SK-N-SH treated with all-trans-retinoic acid at 6 μM for 48 hours (cell line): ENCODE measurements at regions not wholly inside any gene's neighbourhood (a gene's known extent, or its start where the extent isn't known, plus 50 kb on each side); places are given as distances from the start of the nearest gene placed in this dataset.

Experiments
- ATAC-seq: fragments of 200-7000 bp; cut with Tn5 transposase; 3 replicates; pipeline ENCODE4 v1.9.1; 2020; ENCODE audit warnings: mild to moderate bottlenecking, moderate library complexity
- ARNTL ChIP-seq: fragments of 450-650 bp; formaldehyde crosslinking; IDR thresholded peaks from 2 replicates; pipeline ENCODE4 v1.5.0; 2020; ENCODE audit warnings: low read depth, mild to moderate bottlenecking, moderate library complexity, borderline replicate concordance
- CREB5 ChIP-seq: fragments of 250-450 bp; sonication (Bioruptor Pico); IDR thresholded peaks from 2 replicates; pipeline ENCODE4 v1.5.1; 2020; ENCODE audit warnings: low read depth, mild to moderate bottlenecking, moderate library complexity
- CSDC2 ChIP-seq: fragments of 250-450 bp; sonication (Bioruptor Pico); IDR thresholded peaks from 2 replicates; pipeline ENCODE4 v1.5.0; 2020; ENCODE audit warnings: mild to moderate bottlenecking, moderate library complexity
- CSRNP3 ChIP-seq: fragments of 250-450 bp; sonication (Bioruptor Pico); IDR thresholded peaks from 2 replicates; pipeline ENCODE4 v1.5.1; 2021; ENCODE audit warnings: mild to moderate bottlenecking, moderate library complexity
- GLIS3 ChIP-seq: fragments of 250-450 bp; sonication (Bioruptor Pico); IDR thresholded peaks from 2 replicates; pipeline ENCODE4 v1.5.0; 2020; ENCODE audit warnings: mild to moderate bottlenecking, moderate library complexity
- ISL1 ChIP-seq: fragments of 250-450 bp; sonication (Bioruptor Pico); IDR thresholded peaks from 2 replicates; pipeline ENCODE4 v2.1.2; 2022; ENCODE audit warnings: mild to moderate bottlenecking, moderate library complexity
- PATZ1 ChIP-seq: fragments of 250-450 bp; sonication (Bioruptor Pico); IDR thresholded peaks from 2 replicates; pipeline ENCODE4 v1.8.0; 2020; ENCODE audit warnings: mild to moderate bottlenecking, moderate library complexity, borderline replicate concordance
- POU6F1 ChIP-seq: fragments of 250-450 bp; sonication (Bioruptor Pico); IDR thresholded peaks from 2 replicates; pipeline ENCODE4 v1.8.0; 2021; ENCODE audit warnings: low read depth, mild to moderate bottlenecking, moderate library complexity, borderline replicate concordance
- PPARA ChIP-seq: fragments of 250-450 bp; sonication (Bioruptor Pico); IDR thresholded peaks from 2 replicates; pipeline ENCODE4 v1.5.0; 2020; ENCODE audit warnings: mild to moderate bottlenecking, borderline replicate concordance
- RARB ChIP-seq: fragments of 250-450 bp; sonication (Bioruptor Pico); IDR thresholded peaks from 2 replicates; pipeline ENCODE4 v1.8.0; 2021; ENCODE audit warnings: mild to moderate bottlenecking, moderate library complexity
- SNAI2 ChIP-seq: fragments of 250-450 bp; sonication (Bioruptor Pico); IDR thresholded peaks from 2 replicates; pipeline ENCODE4 v1.5.0; 2020; ENCODE audit warnings: mild to moderate bottlenecking, moderate library complexity
- TOX ChIP-seq: fragments of 250-450 bp; sonication (Bioruptor Pico); IDR thresholded peaks from 2 replicates; pipeline ENCODE4 v1.8.0; 2021; ENCODE audit warnings: mild to moderate bottlenecking, moderate library complexity, borderline replicate concordance
- TSHZ2 ChIP-seq: fragments of 250-450 bp; sonication (Bioruptor Pico); IDR thresholded peaks from 2 replicates; pipeline ENCODE4 v1.5.0; 2020; ENCODE audit warnings: mild to moderate bottlenecking, moderate library complexity
- ZC3H10 ChIP-seq: fragments of 250-450 bp; sonication (Bioruptor Pico); IDR thresholded peaks from 2 replicates; pipeline ENCODE4 v1.5.1; 2021; ENCODE audit warnings: mild to moderate bottlenecking, moderate library complexity
- ZFP30 ChIP-seq: fragments of 450-650 bp; formaldehyde crosslinking; IDR thresholded peaks from 2 replicates; pipeline ENCODE4 v1.5.0; 2022; ENCODE audit warnings: mild to moderate bottlenecking, moderate library complexity
- ZNF565 ChIP-seq: fragments of 450-650 bp; formaldehyde crosslinking; conservative IDR thresholded peaks from 2 replicates; pipeline ENCODE4 v1.5.0; 2020; ENCODE audit warnings: low read depth, mild to moderate bottlenecking, moderate library complexity
- ZNF70 ChIP-seq: fragments of 450-650 bp; formaldehyde crosslinking; IDR thresholded peaks from 2 replicates; pipeline ENCODE4 v1.5.0; 2020; ENCODE audit warnings: mild to moderate bottlenecking, moderate library complexity
- ZNF8 ChIP-seq: fragments of 450-650 bp; formaldehyde crosslinking; IDR thresholded peaks from 2 replicates; pipeline ENCODE4 v1.5.0; 2020; ENCODE audit warnings: mild to moderate bottlenecking, moderate library complexity

- no peak for TF ChIP-seq ZC3H10 (CRISPR knock-in tag)
- no peak for TF ChIP-seq CSRNP3 (CRISPR knock-in tag)
- TF ChIP-seq CSDC2 (CRISPR knock-in tag) = no peak
Measured at GRCh38 chr10:6689036-6689435, 109.0 kb upstream of the PRKCQ start (continued).

GRCh38 chr10:6680735-6681134 lies 100.7 kb upstream of the PRKCQ start:
- no peak for ATAC-seq
- no peak for TF ChIP-seq ZFP30
- no peak for TF ChIP-seq TSHZ2 (CRISPR knock-in tag)
- TF ChIP-seq RARB (CRISPR knock-in tag) = no peak
- TF ChIP-seq ARNTL (CRISPR knock-in tag) = no peak
- no peak for TF ChIP-seq ZNF70
- no peak for TF ChIP-seq PPARA (CRISPR knock-in tag)
- TF ChIP-seq ZC3H10 (CRISPR knock-in tag) = no peak
- TF ChIP-seq PATZ1 = no peak
- TF ChIP-seq CSRNP3 (CRISPR knock-in tag) = no peak
- no peak for TF ChIP-seq ISL1
- no peak for TF ChIP-seq ZNF8
- TF ChIP-seq GLIS3 = no peak
- no peak for TF ChIP-seq POU6F1 (CRISPR knock-in tag)
- TF ChIP-seq SNAI2 (CRISPR knock-in tag) = no peak
- TF ChIP-seq ZNF565 (CRISPR knock-in tag) = no peak
- no peak for TF ChIP-seq TOX
- TF ChIP-seq CREB5 (CRISPR knock-in tag) = no peak
- TF ChIP-seq, all 23 proteins: peak for 0

- TF ChIP-seq ZNF70 (no peak), CSDC2 (CRISPR knock-in tag) (no peak), TSHZ2 (CRISPR knock-in tag) (no peak), TOX (no peak), CREB5 (CRISPR knock-in tag) (no peak)
- no peak for ATAC-seq
Measured at GRCh38 chr10:6678956-6679355, 98.9 kb upstream of the PRKCQ start.
